OCI-LY1 (cell line): ENCODE measurements at regions not wholly inside any gene's neighbourhood (a gene's known extent, or its start where the extent isn't known, plus 50 kb on each side); places are given as distances from the start of the nearest gene placed in this dataset.

Experiments used
- H2AFZ ChIP-seq: fragments of 200-600 bp; sonication (generic), shearing (Covaris generic); 2 replicates; pipeline ENCODE4 v1.6.0; 2014; ENCODE audit warnings: antibody characterized with exemption, mild to moderate bottlenecking, low read length
- H3F3A ChIP-seq: fragments of 200-600 bp; sonication (generic), shearing (Covaris generic); 2 replicates; pipeline ENCODE4 v1.6.0; 2014; ENCODE audit warnings: mild to moderate bottlenecking, antibody characterized with exemption, low read length, moderate library complexity; ENCODE audit not compliant: insufficient read depth
- H3K27ac ChIP-seq: fragments of 200-600 bp; sonication (generic); 2 replicates; pipeline ENCODE4 v1.5.1; 2014; ENCODE audit warnings: low read length, mixed run types, mild to moderate bottlenecking, low read depth; ENCODE audit not compliant: poor library complexity, severe bottlenecking
- H3K27me3 ChIP-seq: fragments of 200-600 bp; sonication (generic); 2 replicates; pipeline ENCODE4 v1.6.0; 2014; ENCODE audit warnings: antibody characterized with exemption, mild to moderate bottlenecking, low read length, moderate library complexity; ENCODE audit not compliant: insufficient read depth
- H3K36me3 ChIP-seq: fragments of 200-600 bp; sonication (generic); 2 replicates; pipeline ENCODE4 v1.6.1; 2014; ENCODE audit warnings: mild to moderate bottlenecking, antibody characterized with exemption, low read length, moderate library complexity, mixed read lengths; ENCODE audit not compliant: insufficient read depth
- H3K4me1 ChIP-seq: fragments of 200-600 bp; sonication (generic); 2 replicates; pipeline ENCODE4 v1.5.1; 2014; ENCODE audit warnings: mild to moderate bottlenecking, low read length, moderate library complexity; ENCODE audit not compliant: insufficient read depth, severe bottlenecking
- H3K4me2 ChIP-seq: fragments of 200-600 bp; sonication (generic), shearing (Covaris generic); 2 replicates; pipeline ENCODE4 v1.6.1; 2014; ENCODE audit warnings: low read length
- H3K4me3 ChIP-seq: fragments of 200-600 bp; sonication (generic); 2 replicates; pipeline ENCODE4 v1.5.1; 2014; ENCODE audit warnings: low read length, low read depth, mild to moderate bottlenecking, mixed read lengths; ENCODE audit not compliant: poor library complexity, severe bottlenecking
- H3K79me2 ChIP-seq: fragments of 200-600 bp; shearing (Covaris generic); 2 replicates; pipeline ENCODE4 v1.6.1; 2016; ENCODE audit warnings: mixed run types, low read length, mixed read lengths; ENCODE audit not compliant: insufficient read depth
- H3K9ac ChIP-seq: fragments of 200-600 bp; sonication (generic), shearing (Covaris generic); 2 replicates; pipeline ENCODE4 v1.6.1; 2014; ENCODE audit warnings: mild to moderate bottlenecking, low read length, mixed read lengths
- H3K9me2 ChIP-seq: fragments of 200-600 bp; sonication (generic), shearing (Covaris generic); 2 replicates; pipeline ENCODE4 v1.6.1; 2014; ENCODE audit warnings: low read depth, mild to moderate bottlenecking, low read length, mixed read lengths
- H3K9me3 ChIP-seq: fragments of 200-600 bp; shearing (Covaris generic); 2 replicates; pipeline ENCODE4 v1.6.1; 2014; ENCODE audit warnings: low read length, mixed read lengths
- H4K20me1 ChIP-seq: fragments of 200-600 bp; sonication (generic), shearing (Covaris generic); 2 replicates; pipeline ENCODE4 v1.6.0; 2016; ENCODE audit warnings: mild to moderate bottlenecking, low read length; ENCODE audit not compliant: insufficient read depth
- EZH2 ChIP-seq: fragments of 200-600 bp; sonication (generic), shearing (Covaris generic); IDR thresholded peaks from 2 replicates; pipeline ENCODE4 v1.8.0; 2017; ENCODE audit warnings: borderline replicate concordance, mixed run types, mild to moderate bottlenecking, antibody characterized with exemption, low read length, moderate library complexity, mixed read lengths
- TF ChIP-seq, protein P1 (sequence below): fragments of 200-600 bp; sonication (generic), shearing (Covaris generic); IDR thresholded peaks from 2 replicates; pipeline ENCODE4 v1.5.1; 2017; ENCODE audit warnings: mild to moderate bottlenecking, antibody characterized with exemption, low read length, moderate library complexity, mixed read lengths

DNA sequence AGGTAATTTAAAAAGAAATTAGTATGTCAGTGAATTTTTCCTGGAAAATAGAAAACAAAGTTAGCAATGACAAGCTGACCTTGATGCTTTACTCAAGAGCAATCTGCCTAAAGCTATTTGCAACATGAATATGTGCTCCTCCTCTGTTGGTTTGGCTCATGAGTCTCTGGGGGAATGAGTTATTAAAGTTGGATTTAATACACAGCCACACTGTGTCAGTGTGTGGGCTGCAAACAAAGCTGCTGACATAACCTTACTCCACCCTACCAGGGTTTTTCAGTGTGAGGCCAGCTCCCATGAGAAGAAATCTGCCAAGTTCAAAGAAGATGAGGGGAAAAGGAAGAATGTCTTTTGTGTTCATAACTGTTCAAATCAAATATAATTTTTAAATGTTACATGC, 280.5 kb downstream of the TLL1 start:
- H3K9me3 ChIP-seq, result no peaks in the 10 kb centered on the region
- no peaks in the 10 kb centered on the region for H3F3A ChIP-seq
- H3K79me2 ChIP-seq, result no peaks in the 10 kb centered on the region
- no peak overlapping the region for H3K9ac ChIP-seq
- H3K4me2 ChIP-seq, result no peak overlapping the region
- TF ChIP-seq, protein P1, sequence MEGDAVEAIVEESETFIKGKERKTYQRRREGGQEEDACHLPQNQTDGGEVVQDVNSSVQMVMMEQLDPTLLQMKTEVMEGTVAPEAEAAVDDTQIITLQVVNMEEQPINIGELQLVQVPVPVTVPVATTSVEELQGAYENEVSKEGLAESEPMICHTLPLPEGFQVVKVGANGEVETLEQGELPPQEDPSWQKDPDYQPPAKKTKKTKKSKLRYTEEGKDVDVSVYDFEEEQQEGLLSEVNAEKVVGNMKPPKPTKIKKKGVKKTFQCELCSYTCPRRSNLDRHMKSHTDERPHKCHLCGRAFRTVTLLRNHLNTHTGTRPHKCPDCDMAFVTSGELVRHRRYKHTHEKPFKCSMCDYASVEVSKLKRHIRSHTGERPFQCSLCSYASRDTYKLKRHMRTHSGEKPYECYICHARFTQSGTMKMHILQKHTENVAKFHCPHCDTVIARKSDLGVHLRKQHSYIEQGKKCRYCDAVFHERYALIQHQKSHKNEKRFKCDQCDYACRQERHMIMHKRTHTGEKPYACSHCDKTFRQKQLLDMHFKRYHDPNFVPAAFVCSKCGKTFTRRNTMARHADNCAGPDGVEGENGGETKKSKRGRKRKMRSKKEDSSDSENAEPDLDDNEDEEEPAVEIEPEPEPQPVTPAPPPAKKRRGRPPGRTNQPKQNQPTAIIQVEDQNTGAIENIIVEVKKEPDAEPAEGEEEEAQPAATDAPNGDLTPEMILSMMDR, result no peak
- TF ChIP-seq EZH2, result no peak
- no peaks in the 10 kb centered on the region for H3K4me1 ChIP-seq
- no peaks in the 10 kb centered on the region for H4K20me1 ChIP-seq
- H3K4me3 ChIP-seq, result no peak overlapping the region
- no peak overlapping the region for H2AFZ ChIP-seq
- H3K9me2 ChIP-seq, result no peaks in the 10 kb centered on the region
- no peaks in the 10 kb centered on the region for H3K27me3 ChIP-seq
- no peak overlapping the region for H3K27ac ChIP-seq
- no peaks in the 10 kb centered on the region for H3K36me3 ChIP-seq

DNA sequence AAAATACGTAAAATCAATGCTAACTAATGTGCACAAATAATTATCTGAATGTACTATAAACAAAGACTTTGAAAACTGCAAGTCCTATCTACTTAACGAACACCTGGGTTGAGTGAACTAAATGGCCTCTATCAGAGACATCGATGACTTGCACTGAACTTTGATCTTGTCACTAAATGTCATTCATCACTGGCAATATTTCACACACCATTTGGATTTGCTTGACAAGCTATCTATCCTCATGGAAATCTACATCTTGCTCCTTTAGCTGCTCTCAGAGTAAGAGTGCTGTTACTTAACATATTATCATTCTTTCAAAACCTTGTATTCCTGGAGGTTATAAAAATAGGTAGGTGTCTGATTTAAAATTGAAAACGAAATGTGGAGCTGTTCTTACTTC, 289.3 kb downstream of the TLL1 start:
- no peaks in the 10 kb centered on the region for H3K27me3 ChIP-seq
- H3K4me3 ChIP-seq, result no peak overlapping the region
- H4K20me1 ChIP-seq, result no peaks in the 10 kb centered on the region
- no peak overlapping the region for H3K4me2 ChIP-seq
- no peak overlapping the region for H2AFZ ChIP-seq
- no peak for TF ChIP-seq EZH2
- TF ChIP-seq, protein P1, result no peak
- H3K36me3 ChIP-seq, result no peaks in the 10 kb centered on the region
- H3K9me3 ChIP-seq, result no peaks in the 10 kb centered on the region
- H3K9ac ChIP-seq, result no peak overlapping the region
- H3K79me2 ChIP-seq, result no peaks in the 10 kb centered on the region
- no peaks in the 10 kb centered on the region for H3K9me2 ChIP-seq
- no peaks in the 10 kb centered on the region for H3F3A ChIP-seq
- H3K4me1 ChIP-seq, result peaks cover 15% of the 10 kb centered on the region
- H3K27ac ChIP-seq, result no peak overlapping the region

DNA sequence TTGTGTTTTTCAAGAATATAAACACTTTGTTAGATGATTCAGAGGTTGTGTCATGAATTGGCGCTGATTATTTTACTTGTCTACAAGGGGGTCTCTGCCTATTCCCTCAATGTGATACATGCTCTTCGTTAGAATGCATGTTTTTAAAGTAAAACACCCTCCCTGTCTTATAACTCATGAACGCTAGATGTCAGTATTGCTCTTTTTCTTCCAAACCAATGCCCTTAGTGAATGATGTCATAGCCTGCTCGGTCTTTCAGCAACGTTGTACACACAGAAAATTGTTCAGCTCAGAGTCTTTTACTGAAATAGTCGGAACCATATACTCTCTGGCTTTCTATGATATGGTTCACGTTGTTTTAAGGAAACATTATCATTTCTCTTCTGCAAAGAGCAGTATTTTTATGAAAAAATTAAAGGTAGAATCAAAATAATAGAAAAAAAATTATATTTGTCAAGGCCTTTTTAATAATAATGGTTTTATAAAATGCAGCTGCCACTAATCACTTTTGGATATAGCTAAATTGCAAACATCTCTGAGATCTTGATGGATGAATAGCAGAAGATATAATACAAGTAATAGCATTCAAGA, 292.9 kb downstream of the TLL1 start:
- Histone ChIP-seq H3F3A (no peaks in the 10 kb centered on the region), H2AFZ (no peak overlapping the region), H3K79me2 (no peaks in the 10 kb centered on the region), H3K36me3 (no peaks in the 10 kb centered on the region), H3K9me2 (no peaks in the 10 kb centered on the region), H3K9me3 (no peaks in the 10 kb centered on the region), H3K9ac (no peak overlapping the region), H3K27ac (no peak overlapping the region), H3K4me1 (peaks cover 15% of the 10 kb centered on the region), H3K4me3 (no peak overlapping the region), H3K4me2 (no peak overlapping the region), H4K20me1 (no peaks in the 10 kb centered on the region), H3K27me3 (no peaks in the 10 kb centered on the region)
- TF ChIP-seq, protein P1, result peak; percentile 76
- TF ChIP-seq EZH2, result no peak
